Esophagus squamous epithelium (tissue), 4 donors: ENCODE measurements at regions not wholly inside any gene's neighbourhood (a gene's known extent, or its start where the extent isn't known, plus 50 kb on each side); places are given as distances from the start of the nearest gene placed in this dataset.

Source experiments
- CTCF ChIP-seq, 6 experiments: fragments of 450-650 bp in 4 of 6; fragments of 200-600 bp in 2 of 6; sonication (generic) in 2 of 6; IDR thresholded peaks; one replicate each; pipeline ENCODE4 v1.5.1; 2016 to 2019; ENCODE audit warnings: antibody characterized with exemption in 6 of 6, mild to moderate bottlenecking in 4 of 6, moderate library complexity in 4 of 6
- POLR2A ChIP-seq, 4 donors: fragments of 450-650 bp; IDR thresholded peaks; one replicate each; pipeline ENCODE4 v1.6.1; 2017; ENCODE audit warnings: antibody characterized with exemption in 4 of 4, mild to moderate bottlenecking in 4 of 4, moderate library complexity in 3 of 4

- TF ChIP-seq CTCF (IDR thresholded peaks at IDR 0.05) (no peak), POLR2A (IDR thresholded peaks at IDR 0.05) (no peak)
Observed at GRCh38 chr1:73026114-73026513, 743.8 kb upstream of the NEGR1 start.
